H1 (cell line): ENCODE measurements at regions not wholly inside any gene's neighbourhood (a gene's known extent, or its start where the extent isn't known, plus 50 kb on each side); places are given as distances from the start of the nearest gene placed in this dataset.

Experiments
- CTCF ChIA-PET: fragments of 300-600 bp; sonication (Branson Sonifier 250); formaldehyde crosslinking; loops from one replicate; lab custom pipeline; 2021; ENCODE audit not compliant: partially characterized antibody; lab: Charles Lee
- POLR2A ChIA-PET: fragments of 300-600 bp; sonication (Branson Sonifier 250); formaldehyde crosslinking; loops from one replicate; lab custom pipeline; 2021; ENCODE audit warnings: inconsistent platforms; ENCODE audit not compliant: partially characterized antibody; lab: Charles Lee
- DNase-seq, 2 experiments: peaks; one replicate each; pipeline versions ENCODE4 v3.0.0 to v3.0.0-alpha.2; 2010 to 2022; ENCODE audit warnings: low spot score in 2 of 2, low read depth in 1 of 2, mixed read lengths in 1 of 2
- FAIRE-seq: peaks from 2 replicates; lab custom pipeline; 2011; peaks lifted over from hg19 to GRCh38; lab: Jason Lieb, UNC
- H2AFZ ChIP-seq: 2 replicates; pipeline ENCODE4 v1.8.1; 2012; ENCODE audit warnings: low read length, inconsistent platforms
- H2AK5ac ChIP-seq: 2 replicates; pipeline ENCODE4 v1.6.1; 2013; ENCODE audit warnings: low read depth, low read length
- H2BK120ac ChIP-seq: replicated peaks from 2 replicates; pipeline ENCODE3; 2013; ENCODE audit warnings: low read depth, low read length, inconsistent platforms
- H2BK12ac ChIP-seq: 2 replicates; pipeline ENCODE4 v1.6.1; 2013; ENCODE audit warnings: low read depth, low read length
- H2BK15ac ChIP-seq: 2 replicates; pipeline ENCODE4 v1.6.1; 2013; ENCODE audit warnings: low read length
- H2BK20ac ChIP-seq: 2 replicates; pipeline ENCODE4 v1.6.1; 2013; ENCODE audit warnings: low read length
- H2BK5ac ChIP-seq: 2 replicates; pipeline ENCODE4 v1.6.1; 2013; ENCODE audit warnings: low read depth, low read length
- H3K14ac ChIP-seq: 2 replicates; pipeline ENCODE4 v1.6.1; 2013; ENCODE audit warnings: inconsistent platforms; ENCODE audit not compliant: insufficient read length
- H3K18ac ChIP-seq: 2 replicates; pipeline ENCODE4 v1.6.1; 2013; ENCODE audit warnings: low read length; ENCODE audit errors: extremely low read depth
- H3K23ac ChIP-seq: 2 replicates; pipeline ENCODE4 v1.6.1; 2013; ENCODE audit warnings: inconsistent platforms; ENCODE audit not compliant: insufficient read length
- H3K23me2 ChIP-seq: 2 replicates; pipeline ENCODE4 v1.6.1; 2013; ENCODE audit warnings: low read depth, low read length
- H3K27ac ChIP-seq: 2 replicates; pipeline ENCODE4 v1.6.1; 2011; ENCODE audit warnings: low read depth, low read length, inconsistent platforms
- H3K27me3 ChIP-seq, 4 experiments: replicated peaks in 1 of 4; 1 replicate in 1 of 4; 2 replicates in 3 of 4; pipeline versions ENCODE4 v1.6.1 to v1.8.1; 2011 to 2013; ENCODE audit warnings: low read length in 3 of 4, mild to moderate bottlenecking in 3 of 4, inconsistent platforms in 2 of 4, mixed read lengths in 2 of 4, moderate library complexity in 1 of 4; ENCODE audit not compliant: control insufficient read depth in 3 of 4, insufficient read depth in 3 of 4; ENCODE audit errors: extremely low read depth in 1 of 4
- H3K36me3 ChIP-seq, 4 experiments: 2 replicates each; pipeline versions ENCODE4 v1.6.1 to v1.8.1; 2011 to 2013; ENCODE audit warnings: mild to moderate bottlenecking in 4 of 4, low read length in 3 of 4, moderate library complexity in 2 of 4, control low read depth in 1 of 4, inconsistent platforms in 1 of 4; ENCODE audit not compliant: insufficient read depth in 4 of 4, control insufficient read depth in 2 of 4
- H3K4ac ChIP-seq: replicated peaks from 2 replicates; pipeline ENCODE3; 2013; ENCODE audit warnings: low read length, low read depth, mixed read lengths, inconsistent platforms; ENCODE audit not compliant: insufficient read length
- H3K4me1 ChIP-seq, 4 experiments: replicated peaks in 1 of 4; 1 replicate in 1 of 4; 2 replicates in 3 of 4; pipeline versions ENCODE4 v1.6.1 to v1.8.1; 2011 to 2013; ENCODE audit warnings: low read length in 3 of 4, inconsistent platforms in 2 of 4, mixed read lengths in 1 of 4; ENCODE audit not compliant: insufficient read depth in 4 of 4, control insufficient read depth in 3 of 4
- H3K4me2 ChIP-seq, 2 experiments: 2 replicates each; pipeline versions ENCODE4 v1.6.1 to v1.8.1; 2011 to 2013; ENCODE audit warnings: low read depth in 2 of 2, low read length in 2 of 2, control low read depth in 1 of 2, inconsistent platforms in 1 of 2, mild to moderate bottlenecking in 1 of 2; ENCODE audit not compliant: insufficient read depth in 1 of 2
- H3K4me3 ChIP-seq, 4 experiments: fragments of 200-600, 300-600 bp in 1 of 4; sonication (generic), shearing (Covaris generic), sonication (Bioruptor Twin) in 1 of 4; 2 replicates each; pipeline versions ENCODE4 v1.5.1 to v1.8.1; 2011 to 2016; ENCODE audit warnings: low read length in 4 of 4, low read depth in 3 of 4, control low read depth in 2 of 4, inconsistent platforms in 2 of 4, mild to moderate bottlenecking in 2 of 4, mixed read lengths in 1 of 4, moderate library complexity in 1 of 4; ENCODE audit not compliant: insufficient read depth in 2 of 4; ENCODE audit errors: extremely low read depth in 1 of 4
- H3K56ac ChIP-seq: replicated peaks from 2 replicates; pipeline ENCODE3; 2013; ENCODE audit warnings: low read depth, mild to moderate bottlenecking, mixed read lengths, low read length, inconsistent platforms; ENCODE audit not compliant: insufficient read length
- H3K79me1 ChIP-seq: 2 replicates; pipeline ENCODE4 v1.6.1; 2013; ENCODE audit warnings: low read depth, low read length, control low read depth
- H3K79me2 ChIP-seq, 2 experiments: 2 replicates each; pipeline versions ENCODE4 v1.6.1 to v1.8.1; 2012 to 2013; ENCODE audit warnings: low read length in 2 of 2, mild to moderate bottlenecking in 2 of 2, inconsistent platforms in 1 of 2; ENCODE audit not compliant: insufficient read depth in 2 of 2, control insufficient read depth in 1 of 2
- H3K9ac ChIP-seq, 4 experiments: replicated peaks in 1 of 4; 1 replicate in 1 of 4; 2 replicates in 3 of 4; pipeline versions ENCODE4 v1.6.1 to v1.8.1; 2011 to 2013; ENCODE audit warnings: low read depth in 3 of 4, low read length in 3 of 4, control low read depth in 2 of 4, mild to moderate bottlenecking in 2 of 4, moderate library complexity in 2 of 4, inconsistent platforms in 1 of 4; ENCODE audit errors: extremely low read depth in 1 of 4
- H3K9me3 ChIP-seq, 2 experiments: 2 replicates each; pipeline versions ENCODE4 v1.6.1 to v1.8.1; 2012 to 2013; ENCODE audit warnings: mild to moderate bottlenecking in 2 of 2, moderate library complexity in 2 of 2, control low read depth in 1 of 2, inconsistent platforms in 1 of 2, low read depth in 1 of 2, low read length in 1 of 2, mixed read lengths in 1 of 2; ENCODE audit not compliant: insufficient read depth in 2 of 2
- H4K20me1 ChIP-seq, 2 experiments: replicated peaks in 1 of 2; 2 replicates each; pipeline versions ENCODE3 to v1.8.1; 2011 to 2013; ENCODE audit warnings: inconsistent platforms in 2 of 2, low read length in 2 of 2, mild to moderate bottlenecking in 1 of 2; ENCODE audit not compliant: insufficient read depth in 2 of 2, control insufficient read depth in 1 of 2
- H4K5ac ChIP-seq: 2 replicates; pipeline ENCODE4 v1.6.1; 2013; ENCODE audit warnings: low read length, low read depth, mixed read lengths, inconsistent platforms; ENCODE audit not compliant: insufficient read length
- H4K8ac ChIP-seq: 2 replicates; pipeline ENCODE4 v1.8.0; 2013; ENCODE audit warnings: mild to moderate bottlenecking, moderate library complexity, low read length, inconsistent platforms; ENCODE audit not compliant: insufficient read depth; ENCODE audit errors: extremely low read depth
- H4K91ac ChIP-seq: replicated peaks from 2 replicates; pipeline ENCODE3; 2013; ENCODE audit warnings: low read length, mixed read lengths, inconsistent platforms; ENCODE audit not compliant: insufficient read length
- CHD2 ChIP-seq: IDR thresholded peaks from 2 replicates; pipeline ENCODE4 v1.6.1; 2012; ENCODE audit warnings: low read length, improper control_type of control experiment
- WGBS, 2 experiments: shearing (Covaris generic) in 1 of 2; methylation state at CpG; one replicate each; pipeline versions ENCODE4 v1.1.6 to v1.1.7; 2013 to 2015; ENCODE audit warnings: low lambda C conversion rate in 2 of 2, mixed read lengths in 2 of 2, inconsistent platforms in 1 of 2, low coverage in 1 of 2, missing lambda C conversion rate in 1 of 2; ENCODE audit not compliant: insufficient replicate concordance in 2 of 2, insufficient coverage in 1 of 2, insufficient read length in 1 of 2; ENCODE audit errors: extremely low coverage in 1 of 2, missing lambda C conversion rate in 1 of 2; 5-methylcytosine and 5-hydroxymethylcytosine counted together

GRCh38 chr13:34748596-34748995 lies 193.5 kb upstream of the NBEA start:
- no peak overlapping the region for H3K27ac ChIP-seq
- no peak for FAIRE-seq
- H2AK5ac ChIP-seq, result no peak overlapping the region
- 87% methylated on average over 1 of the region's 1 CpG; no CpG with 5 or more reads in 1 of the 2 experiments for WGBS, 2 experiments
- no peak overlapping the region for H2BK20ac ChIP-seq
- no peak overlapping the region for H3K18ac ChIP-seq
- no peak overlapping the region for H3K14ac ChIP-seq
- no peak overlapping the region for H2BK15ac ChIP-seq
- no peaks in the 10 kb centered on the region for H3K9me3 ChIP-seq
- H4K8ac ChIP-seq, result no peak overlapping the region
- H3K9ac ChIP-seq, result no peak overlapping the region
- H3K79me1 ChIP-seq, result no peaks in the 10 kb centered on the region
- no peak overlapping the region for H3K4ac ChIP-seq
- H4K91ac ChIP-seq, result no peak overlapping the region
- H3K4me2 ChIP-seq, result no peak overlapping the region
- H2BK12ac ChIP-seq, result no peak overlapping the region
- no peak overlapping the region for H2AFZ ChIP-seq
- H4K5ac ChIP-seq, result no peak overlapping the region
- H2BK120ac ChIP-seq, result no peak overlapping the region
- ChIA-PET CTCF (no interaction called here), POLR2A (no interaction called here)
- H3K23ac ChIP-seq, result no peak overlapping the region
- DNase-seq, result no peak
- H4K20me1 ChIP-seq, result no peaks in the 10 kb centered on the region
- no peaks in the 10 kb centered on the region for H3K36me3 ChIP-seq
- H3K23me2 ChIP-seq, result no peaks in the 10 kb centered on the region
- no peak overlapping the region for H2BK5ac ChIP-seq
- H3K4me3 ChIP-seq, result no peak overlapping the region
- H3K27me3 ChIP-seq, result no peaks in the 10 kb centered on the region
- no peak overlapping the region for H3K56ac ChIP-seq
- no peaks in the 10 kb centered on the region for H3K79me2 ChIP-seq
- TF ChIP-seq CHD2, result no peak
- H3K4me1 ChIP-seq, result peaks cover 0 to 6% (median 0%) of the 10 kb centered on the region in 4 experiments; a peak in 3 of 7 replicates
